ENCODE measurements at regions not wholly inside any gene's neighbourhood (a gene's known extent, or its start where the extent isn't known, plus 50 kb on each side); places are given as distances from the start of the nearest gene placed in this dataset.

DNA sequence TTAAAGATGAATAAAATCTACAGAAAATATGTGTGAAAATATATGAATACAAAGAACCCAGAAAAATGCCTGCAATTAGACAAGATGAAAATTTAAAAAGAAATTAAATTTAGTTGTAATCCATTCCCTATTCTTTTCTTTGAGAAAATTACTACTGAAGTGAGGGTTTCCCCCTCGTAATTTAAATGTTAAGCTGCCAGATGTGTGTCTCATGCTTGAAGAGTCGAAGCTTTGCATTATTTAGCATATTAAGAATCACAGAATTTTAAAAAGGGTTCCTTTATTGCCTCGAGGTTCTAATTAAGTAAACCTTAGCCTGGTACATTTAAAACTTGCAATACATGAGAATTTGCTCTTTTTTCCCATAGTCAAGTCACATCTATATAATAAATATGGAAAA is 630.1 kb downstream of the TFAP2A start:
- ChIA-PET POLR2A (no interaction called here), CTCF (no interaction called here)
- intact Hi-C loops (cut with micrococcal nuclease; ENCODE audit: unreplicated experiment), result no loop called here
- BruUV-seq (replicated peaks), result no TSS peak
- DNase-seq (ENCODE audit: low read depth, low spot score) (no peak), ATAC-seq (no peak)
- Histone ChIP-seq H3K36me3 (ENCODE audit: control insufficient read depth, insufficient read depth, low read length) (no peaks in the 10 kb centered on the region), H3K4me1 (ENCODE audit: control insufficient read depth, insufficient read depth, low read length) (no peaks in the 10 kb centered on the region), H3K27me3 (ENCODE audit: control insufficient read depth, insufficient read depth, low read length) (no peaks in the 10 kb centered on the region), H3K4me3 (ENCODE audit: low read depth in 2 of 2, low read length in 2 of 2) (no peak overlapping the region), H3K9me3 (ENCODE audit: control insufficient read depth, insufficient read depth, low read depth, low read length) (no peaks in the 10 kb centered on the region), H3K27ac (ENCODE audit: low read length) (no peak overlapping the region)
- TF ChIP-seq, protein P1, sequence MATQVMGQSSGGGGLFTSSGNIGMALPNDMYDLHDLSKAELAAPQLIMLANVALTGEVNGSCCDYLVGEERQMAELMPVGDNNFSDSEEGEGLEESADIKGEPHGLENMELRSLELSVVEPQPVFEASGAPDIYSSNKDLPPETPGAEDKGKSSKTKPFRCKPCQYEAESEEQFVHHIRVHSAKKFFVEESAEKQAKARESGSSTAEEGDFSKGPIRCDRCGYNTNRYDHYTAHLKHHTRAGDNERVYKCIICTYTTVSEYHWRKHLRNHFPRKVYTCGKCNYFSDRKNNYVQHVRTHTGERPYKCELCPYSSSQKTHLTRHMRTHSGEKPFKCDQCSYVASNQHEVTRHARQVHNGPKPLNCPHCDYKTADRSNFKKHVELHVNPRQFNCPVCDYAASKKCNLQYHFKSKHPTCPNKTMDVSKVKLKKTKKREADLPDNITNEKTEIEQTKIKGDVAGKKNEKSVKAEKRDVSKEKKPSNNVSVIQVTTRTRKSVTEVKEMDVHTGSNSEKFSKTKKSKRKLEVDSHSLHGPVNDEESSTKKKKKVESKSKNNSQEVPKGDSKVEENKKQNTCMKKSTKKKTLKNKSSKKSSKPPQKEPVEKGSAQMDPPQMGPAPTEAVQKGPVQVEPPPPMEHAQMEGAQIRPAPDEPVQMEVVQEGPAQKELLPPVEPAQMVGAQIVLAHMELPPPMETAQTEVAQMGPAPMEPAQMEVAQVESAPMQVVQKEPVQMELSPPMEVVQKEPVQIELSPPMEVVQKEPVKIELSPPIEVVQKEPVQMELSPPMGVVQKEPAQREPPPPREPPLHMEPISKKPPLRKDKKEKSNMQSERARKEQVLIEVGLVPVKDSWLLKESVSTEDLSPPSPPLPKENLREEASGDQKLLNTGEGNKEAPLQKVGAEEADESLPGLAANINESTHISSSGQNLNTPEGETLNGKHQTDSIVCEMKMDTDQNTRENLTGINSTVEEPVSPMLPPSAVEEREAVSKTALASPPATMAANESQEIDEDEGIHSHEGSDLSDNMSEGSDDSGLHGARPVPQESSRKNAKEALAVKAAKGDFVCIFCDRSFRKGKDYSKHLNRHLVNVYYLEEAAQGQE (IDR thresholded peaks at IDR 0.05; ENCODE audit: insufficient read depth in 1 of 2, low read depth in 2 of 2, low read length in 1 of 2), result no peak
- TF ChIP-seq TCF7L2 (IDR thresholded peaks at IDR 0.05; ENCODE audit: low read depth, low read length) (no peak), SIN3A (IDR thresholded peaks at IDR 0.05; ENCODE audit: borderline replicate concordance, insufficient read depth, low read depth, low read length) (no peak), POLR2AphosphoS5 (IDR thresholded peaks at IDR 0.05; ENCODE audit: low read depth, low read length) (no peak)
- TF ChIP-seq, protein P2, sequence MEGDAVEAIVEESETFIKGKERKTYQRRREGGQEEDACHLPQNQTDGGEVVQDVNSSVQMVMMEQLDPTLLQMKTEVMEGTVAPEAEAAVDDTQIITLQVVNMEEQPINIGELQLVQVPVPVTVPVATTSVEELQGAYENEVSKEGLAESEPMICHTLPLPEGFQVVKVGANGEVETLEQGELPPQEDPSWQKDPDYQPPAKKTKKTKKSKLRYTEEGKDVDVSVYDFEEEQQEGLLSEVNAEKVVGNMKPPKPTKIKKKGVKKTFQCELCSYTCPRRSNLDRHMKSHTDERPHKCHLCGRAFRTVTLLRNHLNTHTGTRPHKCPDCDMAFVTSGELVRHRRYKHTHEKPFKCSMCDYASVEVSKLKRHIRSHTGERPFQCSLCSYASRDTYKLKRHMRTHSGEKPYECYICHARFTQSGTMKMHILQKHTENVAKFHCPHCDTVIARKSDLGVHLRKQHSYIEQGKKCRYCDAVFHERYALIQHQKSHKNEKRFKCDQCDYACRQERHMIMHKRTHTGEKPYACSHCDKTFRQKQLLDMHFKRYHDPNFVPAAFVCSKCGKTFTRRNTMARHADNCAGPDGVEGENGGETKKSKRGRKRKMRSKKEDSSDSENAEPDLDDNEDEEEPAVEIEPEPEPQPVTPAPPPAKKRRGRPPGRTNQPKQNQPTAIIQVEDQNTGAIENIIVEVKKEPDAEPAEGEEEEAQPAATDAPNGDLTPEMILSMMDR (IDR thresholded peaks at IDR 0.05), result no peak
- in situ Hi-C loops (cut with HindIII; ENCODE audit: low pct_unique_long_range_greater_than_20kb, low sequenced_read_pairs), result no loop called here

DNA sequence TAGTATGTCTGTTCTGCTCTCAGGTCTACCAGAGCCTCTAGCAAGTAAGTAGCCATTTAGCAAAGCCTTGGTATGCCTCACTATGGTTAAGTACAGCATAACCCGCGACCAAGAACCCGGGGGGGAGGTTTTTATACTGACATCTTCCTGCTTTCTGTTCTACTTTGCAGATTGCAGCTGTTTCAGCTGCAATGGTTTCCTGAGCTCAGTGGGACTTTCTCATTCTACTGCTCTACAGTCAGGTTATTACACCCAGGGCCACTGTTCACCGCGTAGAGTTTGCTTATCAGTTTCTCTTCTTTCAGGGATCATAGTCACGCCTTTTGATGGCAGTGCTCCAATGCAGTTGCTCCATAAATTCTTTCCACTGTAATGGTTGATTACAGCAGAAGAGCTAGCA is 631.3 kb downstream of the TFAP2A start:
- DNase-seq (ENCODE audit: low read depth, low spot score) (no peak), ATAC-seq (no peak)
- no peaks in the 10 kb centered on the region for H3K27me3 ChIP-seq (ENCODE audit: control insufficient read depth, insufficient read depth, low read length)
- intact Hi-C loops (cut with micrococcal nuclease; ENCODE audit: unreplicated experiment), result no loop called here
- CTCF ChIA-PET, result no interaction called here
- no peaks in the 10 kb centered on the region for H3K36me3 ChIP-seq (ENCODE audit: control insufficient read depth, insufficient read depth, low read length)
- in situ Hi-C loops (cut with HindIII; ENCODE audit: low pct_unique_long_range_greater_than_20kb, low sequenced_read_pairs), result no loop called here
- POLR2A ChIA-PET, result no interaction called here
- H3K9me3 ChIP-seq (ENCODE audit: control insufficient read depth, insufficient read depth, low read depth, low read length), result no peaks in the 10 kb centered on the region
- H3K4me1 ChIP-seq (ENCODE audit: control insufficient read depth, insufficient read depth, low read length), result no peaks in the 10 kb centered on the region
- no TSS peak for BruUV-seq (replicated peaks)
- TF ChIP-seq, protein P1 (IDR thresholded peaks at IDR 0.05; ENCODE audit: insufficient read depth in 1 of 2, low read depth in 2 of 2, low read length in 1 of 2), result no peak
- TF ChIP-seq POLR2AphosphoS5 (IDR thresholded peaks at IDR 0.05; ENCODE audit: low read depth, low read length) (no peak), TCF7L2 (IDR thresholded peaks at IDR 0.05; ENCODE audit: low read depth, low read length) (no peak), SIN3A (IDR thresholded peaks at IDR 0.05; ENCODE audit: borderline replicate concordance, insufficient read depth, low read depth, low read length) (no peak)
- TF ChIP-seq, protein P2 (IDR thresholded peaks at IDR 0.05), result no peak
- no peak overlapping the region for H3K27ac ChIP-seq (ENCODE audit: low read length)
- no peak overlapping the region for H3K4me3 ChIP-seq (ENCODE audit: low read depth in 2 of 2, low read length in 2 of 2)

Measured in Panc1 (cell line).